ENCODE measurements at regions not wholly inside any gene's neighbourhood (a gene's known extent, or its start where the extent isn't known, plus 50 kb on each side); places are given as distances from the start of the nearest gene placed in this dataset.

DNA sequence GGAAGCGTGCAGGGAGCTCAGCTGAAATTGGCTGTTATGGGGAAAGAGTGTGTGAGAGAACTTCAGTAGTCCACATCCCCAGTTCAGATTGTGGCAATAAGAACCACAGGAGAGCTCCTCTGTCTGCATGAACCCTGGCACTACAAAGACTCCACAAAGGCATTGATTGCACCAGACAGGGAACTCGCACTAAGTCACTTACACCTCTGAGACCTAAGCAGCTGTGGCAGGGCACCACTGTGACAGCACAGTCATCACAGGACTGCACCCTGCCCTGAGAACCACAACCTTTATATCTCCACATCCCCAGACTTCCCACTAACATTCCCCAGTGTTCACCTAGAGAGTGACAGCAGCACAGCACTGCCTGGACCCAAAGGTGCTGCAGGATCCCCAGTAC, 226.8 kb downstream of the XPNPEP1 start:
- Histone ChIP-seq H3K36me3 (no peaks in the 10 kb centered on the region), H3K27me3 (no peaks in the 10 kb centered on the region), H3K4me1 (ENCODE audit: low read depth) (no peaks in the 10 kb centered on the region), H3K4me3 (no peak overlapping the region), H3K9me3 (ENCODE audit: low read depth) (no peaks in the 10 kb centered on the region), H3K27ac (no peak overlapping the region)
- TF ChIP-seq, protein P1, sequence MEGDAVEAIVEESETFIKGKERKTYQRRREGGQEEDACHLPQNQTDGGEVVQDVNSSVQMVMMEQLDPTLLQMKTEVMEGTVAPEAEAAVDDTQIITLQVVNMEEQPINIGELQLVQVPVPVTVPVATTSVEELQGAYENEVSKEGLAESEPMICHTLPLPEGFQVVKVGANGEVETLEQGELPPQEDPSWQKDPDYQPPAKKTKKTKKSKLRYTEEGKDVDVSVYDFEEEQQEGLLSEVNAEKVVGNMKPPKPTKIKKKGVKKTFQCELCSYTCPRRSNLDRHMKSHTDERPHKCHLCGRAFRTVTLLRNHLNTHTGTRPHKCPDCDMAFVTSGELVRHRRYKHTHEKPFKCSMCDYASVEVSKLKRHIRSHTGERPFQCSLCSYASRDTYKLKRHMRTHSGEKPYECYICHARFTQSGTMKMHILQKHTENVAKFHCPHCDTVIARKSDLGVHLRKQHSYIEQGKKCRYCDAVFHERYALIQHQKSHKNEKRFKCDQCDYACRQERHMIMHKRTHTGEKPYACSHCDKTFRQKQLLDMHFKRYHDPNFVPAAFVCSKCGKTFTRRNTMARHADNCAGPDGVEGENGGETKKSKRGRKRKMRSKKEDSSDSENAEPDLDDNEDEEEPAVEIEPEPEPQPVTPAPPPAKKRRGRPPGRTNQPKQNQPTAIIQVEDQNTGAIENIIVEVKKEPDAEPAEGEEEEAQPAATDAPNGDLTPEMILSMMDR (IDR thresholded peaks at IDR 0.05; ENCODE audit: low read depth, low read length): no peak
- no peak for DNase-seq (ENCODE audit: low read depth in 1 of 2, low spot score in 1 of 2)

DNA sequence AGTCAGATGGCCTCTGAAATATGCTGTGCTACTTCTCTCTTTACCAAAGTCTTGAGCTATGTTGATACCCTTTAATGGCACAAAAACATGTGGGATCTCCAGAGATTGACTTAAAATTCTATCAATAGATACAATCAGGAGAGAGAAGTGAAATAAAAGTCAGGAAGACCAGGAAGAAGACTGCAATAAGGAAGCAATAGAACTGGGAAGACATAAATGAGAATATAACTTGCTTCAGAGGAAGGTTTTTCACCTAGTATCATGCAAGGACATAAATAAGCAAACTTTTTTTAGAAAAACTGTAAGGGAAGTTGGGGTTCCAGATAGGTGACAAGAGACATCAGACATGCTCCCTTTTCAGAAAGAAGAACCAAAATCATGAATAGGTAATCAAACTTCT, 227.3 kb downstream of the XPNPEP1 start:
- Histone ChIP-seq H3K36me3 (no peaks in the 10 kb centered on the region), H3K4me1 (ENCODE audit: low read depth) (no peaks in the 10 kb centered on the region), H3K9me3 (ENCODE audit: low read depth) (no peaks in the 10 kb centered on the region), H3K4me3 (no peak overlapping the region), H3K27ac (no peak overlapping the region), H3K27me3 (no peaks in the 10 kb centered on the region)
- no peak for DNase-seq (ENCODE audit: low read depth in 1 of 2, low spot score in 1 of 2)
- TF ChIP-seq, protein P1 (IDR thresholded peaks at IDR 0.05; ENCODE audit: low read depth, low read length): no peak

DNA sequence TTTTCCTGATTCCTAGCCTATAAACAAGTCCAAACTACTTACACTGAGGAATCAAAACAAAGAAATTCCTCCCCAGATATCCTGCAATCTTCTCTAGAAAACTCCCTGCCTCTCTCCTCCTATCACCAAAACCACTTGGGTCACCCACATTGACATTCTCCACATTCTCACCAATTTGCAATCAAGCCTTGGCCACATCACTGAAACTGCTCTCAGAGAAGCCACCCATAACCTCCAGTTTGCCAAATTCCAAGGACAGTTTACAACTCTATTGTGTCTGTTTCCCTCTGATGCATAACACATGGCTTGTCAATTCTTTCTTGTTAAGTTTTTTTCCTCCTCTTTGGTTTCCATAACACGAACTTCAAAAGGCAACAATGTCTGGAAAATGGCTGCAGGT, 233.5 kb downstream of the XPNPEP1 start:
- DNase-seq (ENCODE audit: low read depth in 1 of 2, low spot score in 1 of 2): no peak
- no peaks in the 10 kb centered on the region for H3K4me1 ChIP-seq (ENCODE audit: low read depth)
- no peak overlapping the region for H3K27ac ChIP-seq
- no peaks in the 10 kb centered on the region for H3K9me3 ChIP-seq (ENCODE audit: low read depth)
- no peak overlapping the region for H3K4me3 ChIP-seq
- TF ChIP-seq, protein P1 (IDR thresholded peaks at IDR 0.05; ENCODE audit: low read depth, low read length): no peak
- H3K36me3 ChIP-seq: no peaks in the 10 kb centered on the region
- no peaks in the 10 kb centered on the region for H3K27me3 ChIP-seq

DNA sequence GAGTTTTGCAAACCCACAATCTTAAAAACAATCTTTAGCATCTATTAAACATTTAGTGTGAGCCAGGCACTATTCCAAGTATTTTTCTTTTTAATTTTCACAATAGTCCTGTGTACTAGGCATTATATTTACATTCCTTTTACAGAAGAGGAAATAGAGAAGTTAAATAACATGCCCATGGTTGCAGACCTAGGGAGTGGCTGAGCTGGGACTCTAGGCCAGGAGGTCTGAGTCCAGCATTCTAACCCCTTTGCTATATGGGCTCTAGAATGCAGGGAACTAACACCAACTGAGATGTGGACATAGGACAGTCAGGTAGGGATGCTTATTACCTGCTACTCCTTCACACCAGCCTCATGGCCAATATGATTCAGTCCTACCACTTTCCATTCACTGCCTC, 243.8 kb downstream of the XPNPEP1 start:
- H3K36me3 ChIP-seq: no peaks in the 10 kb centered on the region
- no peak overlapping the region for H3K4me3 ChIP-seq
- H3K27me3 ChIP-seq: no peaks in the 10 kb centered on the region
- H3K4me1 ChIP-seq (ENCODE audit: low read depth): no peaks in the 10 kb centered on the region
- no peaks in the 10 kb centered on the region for H3K9me3 ChIP-seq (ENCODE audit: low read depth)
- DNase-seq (ENCODE audit: low read depth in 1 of 2, low spot score in 1 of 2): no peak
- no peak overlapping the region for H3K27ac ChIP-seq
- TF ChIP-seq, protein P1 (IDR thresholded peaks at IDR 0.05; ENCODE audit: low read depth, low read length): no peak

DNA sequence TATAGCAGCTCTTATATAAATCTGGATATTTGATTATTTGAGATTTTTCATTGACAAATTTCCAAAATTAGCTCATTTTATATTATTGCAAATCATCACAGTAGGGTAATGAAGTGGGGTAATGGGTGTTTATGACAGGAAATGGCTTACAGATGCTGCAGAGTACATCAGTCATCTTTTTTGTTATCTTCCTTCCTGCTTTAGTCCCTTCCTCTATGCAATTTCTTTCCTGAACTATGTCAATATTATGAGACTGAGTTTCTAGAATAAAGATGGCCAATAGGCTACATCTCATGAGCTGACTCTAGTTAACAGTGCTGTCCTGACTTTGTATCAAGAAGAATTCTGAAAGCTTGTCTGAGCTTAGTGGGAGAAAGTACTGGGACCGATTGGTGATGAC, 244.5 kb downstream of the XPNPEP1 start:
- TF ChIP-seq, protein P1 (IDR thresholded peaks at IDR 0.05; ENCODE audit: low read depth, low read length): no peak
- Histone ChIP-seq H3K27me3 (no peaks in the 10 kb centered on the region), H3K4me3 (no peak overlapping the region), H3K9me3 (ENCODE audit: low read depth) (no peaks in the 10 kb centered on the region), H3K36me3 (no peaks in the 10 kb centered on the region), H3K4me1 (ENCODE audit: low read depth) (no peaks in the 10 kb centered on the region), H3K27ac (no peak overlapping the region)
- no peak for DNase-seq (ENCODE audit: low read depth in 1 of 2, low spot score in 1 of 2)

DNA sequence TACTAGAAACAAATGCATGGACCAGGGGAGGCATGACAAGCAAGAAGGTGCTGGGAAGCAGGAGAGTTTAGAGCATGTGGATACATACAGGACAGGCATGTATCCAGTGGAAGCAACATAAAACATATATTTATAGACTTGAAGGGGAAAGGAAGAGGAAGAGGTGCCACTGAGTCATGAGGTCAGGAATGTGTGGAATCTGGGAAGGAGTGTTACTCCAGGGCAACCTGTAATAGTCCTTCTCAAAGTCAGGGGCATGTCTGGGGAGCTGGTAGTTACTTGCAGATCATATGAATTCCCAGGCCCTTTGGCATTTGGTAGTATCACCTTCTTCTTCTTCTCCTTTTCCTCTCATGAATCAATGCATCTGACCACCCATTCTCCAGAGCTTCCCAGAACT, 246.6 kb downstream of the XPNPEP1 start:
- no peaks in the 10 kb centered on the region for H3K36me3 ChIP-seq
- DNase-seq (ENCODE audit: low read depth in 1 of 2, low spot score in 1 of 2): no peak
- no peak overlapping the region for H3K27ac ChIP-seq
- no peaks in the 10 kb centered on the region for H3K27me3 ChIP-seq
- TF ChIP-seq, protein P1 (IDR thresholded peaks at IDR 0.05; ENCODE audit: low read depth, low read length): no peak
- no peak overlapping the region for H3K4me3 ChIP-seq
- no peaks in the 10 kb centered on the region for H3K4me1 ChIP-seq (ENCODE audit: low read depth)
- H3K9me3 ChIP-seq (ENCODE audit: low read depth): no peaks in the 10 kb centered on the region
